Renal cortical epithelial cell (primary cell): ENCODE measurements at regions not wholly inside any gene's neighbourhood (a gene's known extent, or its start where the extent isn't known, plus 50 kb on each side); places are given as distances from the start of the nearest gene placed in this dataset.
A peak's percentile ranks its signal among the peaks of the same experiment; 100 is the strongest.

ENCODE experiments used
- DNase-seq: peaks from one replicate; pipeline ENCODE4 v3.0.0-alpha.2; 2011; ENCODE audit warnings: low read depth

- no peak for DNase-seq
Measured at GRCh38 chr12:67909681-67910080, 79.6 kb upstream of the IFNG-AS1 start.

- peak; percentile 95 for DNase-seq
Measured at GRCh38 chr12:67910360-67911274, 78.6 kb upstream of the IFNG-AS1 start.

- no peak for DNase-seq
Measured at GRCh38 chr12:67911275-67911600, 78.0 kb upstream of the IFNG-AS1 start.

- no peak for DNase-seq
Measured at GRCh38 chr12:67911789-67912188, 77.5 kb upstream of the IFNG-AS1 start.

- DNase-seq = no peak
Measured at GRCh38 chr12:67915335-67915851, 73.9 kb upstream of the IFNG-AS1 start.

GRCh38 chr12:67916266-67916970 is 72.8 kb upstream of the IFNG-AS1 start:
- DNase-seq = no peak

- no peak for DNase-seq
Measured at GRCh38 chr12:67917811-67918210, 71.4 kb upstream of the IFNG-AS1 start.

- DNase-seq = no peak
Measured at GRCh38 chr12:67918441-67918840, 70.8 kb upstream of the IFNG-AS1 start.

GRCh38 chr12:67919406-67919805 is 69.8 kb upstream of the IFNG-AS1 start:
- DNase-seq = peak; percentile 77

GRCh38 chr12:67920413-67920812 is 68.8 kb upstream of the IFNG-AS1 start:
- peak; percentile 62 for DNase-seq

GRCh38 chr12:67921286-67921685 is 68.0 kb upstream of the IFNG-AS1 start:
- peak; percentile 44 for DNase-seq

- no peak for DNase-seq
Measured at GRCh38 chr12:67922245-67922644, 67.0 kb upstream of the IFNG-AS1 start.

GRCh38 chr12:67925077-67925476 is 64.2 kb upstream of the IFNG-AS1 start:
- peak; percentile 36 for DNase-seq

- DNase-seq = no peak
Measured at GRCh38 chr12:67925552-67925951, 63.7 kb upstream of the IFNG-AS1 start.

GRCh38 chr12:67926063-67926462 is 63.2 kb upstream of the IFNG-AS1 start:
- DNase-seq = no peak

GRCh38 chr12:67927324-67927723 is 61.9 kb upstream of the IFNG-AS1 start:
- DNase-seq = no peak

GRCh38 chr12:67927815-67928214 is 61.4 kb upstream of the IFNG-AS1 start:
- peak; percentile 49 for DNase-seq

- DNase-seq = no peak
Measured at GRCh38 chr12:67928621-67929383, 60.4 kb upstream of the IFNG-AS1 start.

- no peak for DNase-seq
Measured at GRCh38 chr12:67929384-67929772, 59.9 kb upstream of the IFNG-AS1 start.

- DNase-seq = no peak
Measured at GRCh38 chr12:67937822-67938221, 51.4 kb upstream of the IFNG-AS1 start.
